SK-N-SH (cell line): ENCODE measurements at regions not wholly inside any gene's neighbourhood (a gene's known extent, or its start where the extent isn't known, plus 50 kb on each side); places are given as distances from the start of the nearest gene placed in this dataset.

Experiments used
- CTCF ChIA-PET: fragments of 300-600, 350-600 bp; formaldehyde crosslinking; extraction: SDS; loops from one replicate; lab custom pipeline; 2021; lab: Yijun Ruan, JAX
- POLR2A ChIA-PET: fragments of 350-600 bp; sonication (Branson Sonifier 250); formaldehyde crosslinking; extraction: SDS; loops from one replicate; lab custom pipeline; 2020; ENCODE audit warnings: antibody characterized with exemption, inconsistent platforms; lab: Yijun Ruan, JAX
- DNase-seq: peaks from one replicate; pipeline ENCODE4 v3.0.0; 2012
- H2AFZ ChIP-seq: fragments of 200-600 bp; sonication (generic); 2 replicates; pipeline ENCODE4 v1.8.1; 2016; ENCODE audit warnings: antibody characterized with exemption, mild to moderate bottlenecking, low read depth
- H3F3A ChIP-seq: fragments of 200-600 bp; sonication (generic); replicated peaks from 2 replicates; pipeline ENCODE3; 2016; ENCODE audit warnings: antibody characterized with exemption, mild to moderate bottlenecking; ENCODE audit not compliant: insufficient read depth
- H3K27ac ChIP-seq, 2 experiments: fragments of 200-500 bp in 1 of 2; fragments of 200-600 bp in 1 of 2; sonication (Bioruptor generic) in 1 of 2; sonication (generic), shearing (Covaris generic) in 1 of 2; 2 replicates each; pipeline versions ENCODE4 v1.5.1 to v1.6.1; 2014 to 2016; ENCODE audit warnings: low read depth in 2 of 2, inconsistent platforms in 1 of 2, low read length in 1 of 2, mild to moderate bottlenecking in 1 of 2, mixed read lengths in 1 of 2
- H3K27me3 ChIP-seq: fragments of 200-600 bp; sonication (generic), shearing (Covaris generic); 2 replicates; pipeline ENCODE4 v1.6.1; 2016; ENCODE audit warnings: mixed run types; ENCODE audit not compliant: insufficient read depth
- H3K36me3 ChIP-seq, 2 experiments: fragments of 200-500 bp in 1 of 2; fragments of 200-600 bp in 1 of 2; sonication (Bioruptor generic) in 1 of 2; sonication (generic) in 1 of 2; replicated peaks in 1 of 2; 2 replicates each; pipeline versions ENCODE3 to v1.5.1; 2014 to 2016; ENCODE audit warnings: low read length in 1 of 2, mild to moderate bottlenecking in 1 of 2; ENCODE audit not compliant: insufficient read depth in 2 of 2, control insufficient read depth in 1 of 2
- H3K4me1 ChIP-seq, 2 experiments: fragments of 200-500 bp in 1 of 2; fragments of 200-600 bp in 1 of 2; sonication (Bioruptor generic) in 1 of 2; sonication (generic), shearing (Covaris generic) in 1 of 2; 2 replicates each; pipeline versions ENCODE4 v1.5.1 to v1.6.1; 2014 to 2016; ENCODE audit warnings: low read depth in 1 of 2, low read length in 1 of 2, mixed run types in 1 of 2; ENCODE audit not compliant: insufficient read depth in 2 of 2, control insufficient read depth in 1 of 2
- H3K4me2 ChIP-seq: fragments of 200-600 bp; sonication (generic), shearing (Covaris generic); 2 replicates; pipeline ENCODE4 v1.6.1; 2017; ENCODE audit warnings: mixed run types
- H3K4me3 ChIP-seq, 2 experiments: fragments of 200-500 bp in 1 of 2; fragments of 200-600 bp in 1 of 2; sonication (Bioruptor generic) in 1 of 2; sonication (generic), shearing (Covaris generic) in 1 of 2; 2 replicates each; pipeline versions ENCODE4 v1.5.1 to v1.8.1; 2014 to 2016; ENCODE audit warnings: low read depth in 2 of 2, inconsistent platforms in 1 of 2, low read length in 1 of 2, mild to moderate bottlenecking in 1 of 2, mixed read lengths in 1 of 2, moderate library complexity in 1 of 2
- H3K79me2 ChIP-seq: fragments of 200-600 bp; sonication (generic); 2 replicates; pipeline ENCODE4 v1.8.1; 2017; ENCODE audit warnings: mild to moderate bottlenecking; ENCODE audit not compliant: insufficient read depth
- H3K9ac ChIP-seq: fragments of 200-600 bp; sonication (generic); 2 replicates; pipeline ENCODE4 v1.6.1; 2017; ENCODE audit warnings: mixed run types
- H3K9me2 ChIP-seq: fragments of 200-600 bp; sonication (generic); 2 replicates; pipeline ENCODE4 v1.6.1; 2017; ENCODE audit warnings: mixed run types
- H3K9me3 ChIP-seq: fragments of 200-600 bp; sonication (generic); 2 replicates; pipeline ENCODE4 v1.6.1; 2017; ENCODE audit warnings: mixed run types, mild to moderate bottlenecking, moderate library complexity
- H4K20me1 ChIP-seq: fragments of 200-600 bp; sonication (generic); 2 replicates; pipeline ENCODE4 v1.6.1; 2017; ENCODE audit warnings: mild to moderate bottlenecking, mixed run types; ENCODE audit not compliant: insufficient read depth
- EP300 ChIP-seq, 2 experiments: IDR thresholded peaks; 2 replicates each; pipeline versions ENCODE4 v1.4.0 to v1.6.1; 2012; ENCODE audit warnings: borderline replicate concordance in 1 of 2, low read depth in 1 of 2, low read length in 1 of 2
- EZH2phosphoT487 ChIP-seq: fragments of 200-600 bp; sonication (generic); IDR thresholded peaks from 2 replicates; pipeline ENCODE4 v1.6.1; 2017; ENCODE audit warnings: low read depth, mixed run types, mild to moderate bottlenecking, antibody characterized with exemption, moderate library complexity, borderline replicate concordance
- GABPA ChIP-seq: IDR thresholded peaks from 2 replicates; pipeline ENCODE4 v1.4.0; 2012; ENCODE audit warnings: low read depth, mild to moderate bottlenecking
- JUND ChIP-seq: IDR thresholded peaks from 2 replicates; pipeline ENCODE4 v1.4.0; 2012
- MEF2A ChIP-seq: IDR thresholded peaks from 2 replicates; pipeline ENCODE4 v1.4.0; 2012; ENCODE audit warnings: low read depth, borderline replicate concordance
- MXI1 ChIP-seq: IDR thresholded peaks from 2 replicates; pipeline ENCODE4 v1.6.1; 2012; ENCODE audit warnings: mild to moderate bottlenecking, low read depth, low read length, improper control_type of control experiment
- PBX3 ChIP-seq: IDR thresholded peaks from 2 replicates; pipeline ENCODE4; 2012
- RFX5 ChIP-seq: IDR thresholded peaks from 2 replicates; pipeline ENCODE4 v1.6.1; 2012; ENCODE audit warnings: mild to moderate bottlenecking, improper control_type of control experiment, low read length
- SIN3A ChIP-seq: IDR thresholded peaks from 2 replicates; pipeline ENCODE4 v1.6.1; 2012; ENCODE audit warnings: low read depth, mild to moderate bottlenecking, low read length, moderate library complexity, borderline replicate concordance
- WGBS: methylation state at CpG from one replicate; pipeline ENCODE4 v1.1.6; 2017; ENCODE audit warnings: low lambda C conversion rate; 5-methylcytosine and 5-hydroxymethylcytosine counted together

- H3F3A ChIP-seq: peaks cover 17% of the 10 kb centered on the region
- no peak overlapping the region for H3K9ac ChIP-seq
- no peak for DNase-seq
- no peaks in the 10 kb centered on the region for H3K27me3 ChIP-seq
- no peaks in the 10 kb centered on the region for H3K79me2 ChIP-seq
- ChIA-PET CTCF (interaction anchor here (1.2 to 4.2 kb wide), 2 partner anchors 22 to 59 kb away, joined by 3 to 24 read pairs; no protein-coding TSS in a partner anchor), POLR2A (interaction anchor here (1.0 kb wide), 1 partner anchor 33 kb away, joined by 3 read pairs; no protein-coding TSS in a partner anchor)
- H3K9me2 ChIP-seq: no peaks in the 10 kb centered on the region
- no peak overlapping the region for H3K4me2 ChIP-seq
- H3K9me3 ChIP-seq: no peaks in the 10 kb centered on the region
- H4K20me1 ChIP-seq: no peaks in the 10 kb centered on the region
- no peaks in the 10 kb centered on the region for H3K36me3 ChIP-seq
- no peak overlapping the region for H2AFZ ChIP-seq
- no CpG with 5 or more reads among the region's 2 CpGs for WGBS
- no peak overlapping the region for H3K27ac ChIP-seq
- no peak for TF ChIP-seq GABPA
- no peak for TF ChIP-seq MXI1
- no peak for TF ChIP-seq EP300 (IDR thresholded peaks at IDR 0.05; ENCODE audit: borderline replicate concordance in 1 of 2, low read depth in 1 of 2, low read length in 1 of 2)
- no peak for TF ChIP-seq RFX5
- TF ChIP-seq SIN3A: no peak
- TF ChIP-seq EZH2phosphoT487: no peak
- no peak for TF ChIP-seq MEF2A
- TF ChIP-seq, all 33 proteins: peak for 0
- no peak overlapping the region for H3K4me3 ChIP-seq
- peaks cover 33 to 41% of the 10 kb centered on the region in 2 experiments; a peak in 3 of 4 replicates for H3K4me1 ChIP-seq
Observed at GRCh38 chr5:139743804-139744203, 51.8 kb upstream of the PSD2 start.

- H3K9me3 ChIP-seq: no peaks in the 10 kb centered on the region
- ChIA-PET CTCF (interaction anchor here (0.8 to 4.2 kb wide), 4 partner anchors 15 to 85 kb away, joined by 3 to 24 read pairs (median 3); no protein-coding TSS in a partner anchor), POLR2A (interaction anchor here (1.0 to 1.1 kb wide), 2 partner anchors 19 to 34 kb away, joined by 3 read pairs; no protein-coding TSS in a partner anchor)
- peak overlapping the region in 1 of 2 experiments; percentile 69; a peak in 2 of 4 replicates for H3K27ac ChIP-seq
- DNase-seq: no peak
- peak overlapping the region; percentile 56 for H3K4me2 ChIP-seq
- peaks cover 17% of the 10 kb centered on the region for H3F3A ChIP-seq
- H3K4me3 ChIP-seq: no peak overlapping the region
- H2AFZ ChIP-seq: no peak overlapping the region
- no peak for TF ChIP-seq JUND
- no peak for TF ChIP-seq PBX3
- H4K20me1 ChIP-seq: no peaks in the 10 kb centered on the region
- H3K79me2 ChIP-seq: no peaks in the 10 kb centered on the region
- no peaks in the 10 kb centered on the region for H3K9me2 ChIP-seq
- WGBS: 87% methylated on average over 8 of the region's 12 CpGs
- H3K27me3 ChIP-seq: no peaks in the 10 kb centered on the region
- no peaks in the 10 kb centered on the region for H3K36me3 ChIP-seq
- H3K9ac ChIP-seq: no peak overlapping the region
- H3K4me1 ChIP-seq: peaks cover 29 to 33% of the 10 kb centered on the region in 2 experiments; a peak in 3 of 4 replicates
Observed at GRCh38 chr5:139744471-139745131, 51.0 kb upstream of the PSD2 start.
